Spleen (tissue), 7 donors: ENCODE measurements at regions not wholly inside any gene's neighbourhood (a gene's known extent, or its start where the extent isn't known, plus 50 kb on each side); places are given as distances from the start of the nearest gene placed in this dataset.

Source experiments
- CTCF ChIP-seq, 11 experiments: fragments of 200-600 bp in 7 of 11; fragments of 450-650 bp in 4 of 11; sonication (generic) in 4 of 11; IDR thresholded peaks in 8 of 11; conservative IDR thresholded peaks in 3 of 11; 1 replicate in 7 of 11; 2 replicates in 4 of 11; pipeline versions ENCODE4 v1.4.0 to v1.8.0; 2016 to 2021; ENCODE audit warnings: antibody characterized with exemption in 11 of 11, inconsistent platforms in 4 of 11, mild to moderate bottlenecking in 1 of 11
- POLR2AphosphoS5 ChIP-seq, 3 donors: sonication (generic); formaldehyde crosslinking; IDR thresholded peaks; one replicate each; pipeline ENCODE4 v1.5.1; 2017; ENCODE audit warnings: antibody characterized with exemption in 3 of 3
- donor health status: DM: no; HTN: no; CAD: no; lungs with moderate emphysema.
- donor health status: DM: no; HTN: no; CAD: no.
- donor health status: DM: no; HTN: no; CAD: no.

GRCh38 chr3:182104881-182105280 lies 393.2 kb downstream of the SOX2 start:
- TF ChIP-seq POLR2AphosphoS5 (IDR thresholded peaks at IDR 0.05) (no peak), CTCF (IDR thresholded peaks at IDR 0.05 in 8 of 11, conservative IDR thresholded peaks at IDR 0.05 in 3 of 11) (no peak)
